NB4 (cell line): ENCODE measurements at regions not wholly inside any gene's neighbourhood (a gene's known extent, or its start where the extent isn't known, plus 50 kb on each side); places are given as distances from the start of the nearest gene placed in this dataset.

Source experiments
- CTCF ChIP-seq: IDR thresholded peaks from one replicate; pipeline ENCODE4 v1.5.1; 2012; ENCODE audit warnings: low read depth, low read length
- MYC ChIP-seq: IDR thresholded peaks from 2 replicates; pipeline ENCODE4 v1.6.1; 2011; ENCODE audit warnings: low read depth, low read length

- no peak for TF ChIP-seq CTCF
- TF ChIP-seq MYC, result no peak
Measured at GRCh38 chr12:67200386-67200785, 68.8 kb upstream of the CAND1 start.
